SU-DHL-6 (cell line): ENCODE measurements at regions not wholly inside any gene's neighbourhood (a gene's known extent, or its start where the extent isn't known, plus 50 kb on each side); places are given as distances from the start of the nearest gene placed in this dataset.

Experiments
- EZH2phosphoT487 ChIP-seq: fragments of 200-600 bp; sonication (generic), shearing (Covaris generic); conservative IDR thresholded peaks from 2 replicates; pipeline ENCODE4 v1.6.1; 2018; ENCODE audit warnings: mild to moderate bottlenecking, antibody characterized with exemption, low read length, moderate library complexity, mixed read lengths
- TF ChIP-seq, protein P1 (sequence below): fragments of 200-600 bp; sonication (generic); IDR thresholded peaks from one replicate; pipeline ENCODE4 v1.5.1; 2017; ENCODE audit warnings: antibody characterized with exemption, mild to moderate bottlenecking, low read length, moderate library complexity; ENCODE audit not compliant: insufficient read depth, poor library complexity, severe bottlenecking

DNA sequence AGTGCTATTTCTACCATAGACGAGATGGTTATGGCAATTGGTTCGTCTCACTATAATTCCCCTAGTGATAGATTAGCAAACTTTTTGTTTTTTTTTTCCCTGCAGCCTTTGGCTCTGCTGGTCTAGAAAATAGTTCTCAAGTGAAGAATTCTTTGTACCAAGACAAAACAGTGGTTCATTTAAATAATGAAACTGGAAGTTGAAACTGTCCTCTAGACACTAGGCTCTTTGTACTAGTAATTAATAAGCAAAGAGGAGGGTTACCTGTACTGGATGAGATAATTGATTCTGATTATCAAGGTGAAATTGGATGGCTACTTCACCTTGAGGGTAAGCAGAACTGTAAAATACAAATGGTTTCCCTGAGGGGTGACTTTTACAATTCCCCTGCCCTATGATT lies 156.9 kb upstream of the DCC start:
- TF ChIP-seq, protein P1, sequence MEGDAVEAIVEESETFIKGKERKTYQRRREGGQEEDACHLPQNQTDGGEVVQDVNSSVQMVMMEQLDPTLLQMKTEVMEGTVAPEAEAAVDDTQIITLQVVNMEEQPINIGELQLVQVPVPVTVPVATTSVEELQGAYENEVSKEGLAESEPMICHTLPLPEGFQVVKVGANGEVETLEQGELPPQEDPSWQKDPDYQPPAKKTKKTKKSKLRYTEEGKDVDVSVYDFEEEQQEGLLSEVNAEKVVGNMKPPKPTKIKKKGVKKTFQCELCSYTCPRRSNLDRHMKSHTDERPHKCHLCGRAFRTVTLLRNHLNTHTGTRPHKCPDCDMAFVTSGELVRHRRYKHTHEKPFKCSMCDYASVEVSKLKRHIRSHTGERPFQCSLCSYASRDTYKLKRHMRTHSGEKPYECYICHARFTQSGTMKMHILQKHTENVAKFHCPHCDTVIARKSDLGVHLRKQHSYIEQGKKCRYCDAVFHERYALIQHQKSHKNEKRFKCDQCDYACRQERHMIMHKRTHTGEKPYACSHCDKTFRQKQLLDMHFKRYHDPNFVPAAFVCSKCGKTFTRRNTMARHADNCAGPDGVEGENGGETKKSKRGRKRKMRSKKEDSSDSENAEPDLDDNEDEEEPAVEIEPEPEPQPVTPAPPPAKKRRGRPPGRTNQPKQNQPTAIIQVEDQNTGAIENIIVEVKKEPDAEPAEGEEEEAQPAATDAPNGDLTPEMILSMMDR: no peak
- no peak for TF ChIP-seq EZH2phosphoT487
